Hepatocyte (in vitro differentiated cells): ENCODE measurements at regions not wholly inside any gene's neighbourhood (a gene's known extent, or its start where the extent isn't known, plus 50 kb on each side); places are given as distances from the start of the nearest gene placed in this dataset.

Experiments used
- EZH2 ChIP-seq: fragments of 200-600 bp; sonication (generic); IDR thresholded peaks from 2 replicates; pipeline ENCODE4 v1.6.1; 2016; ENCODE audit warnings: antibody characterized with exemption, mild to moderate bottlenecking, borderline replicate concordance
- TF ChIP-seq, protein P1 (sequence below): fragments of 200-600 bp; sonication (generic); IDR thresholded peaks from 2 replicates; pipeline ENCODE4 v1.5.1; 2016; ENCODE audit warnings: antibody characterized with exemption, mild to moderate bottlenecking; ENCODE audit not compliant: poor library complexity

DNA sequence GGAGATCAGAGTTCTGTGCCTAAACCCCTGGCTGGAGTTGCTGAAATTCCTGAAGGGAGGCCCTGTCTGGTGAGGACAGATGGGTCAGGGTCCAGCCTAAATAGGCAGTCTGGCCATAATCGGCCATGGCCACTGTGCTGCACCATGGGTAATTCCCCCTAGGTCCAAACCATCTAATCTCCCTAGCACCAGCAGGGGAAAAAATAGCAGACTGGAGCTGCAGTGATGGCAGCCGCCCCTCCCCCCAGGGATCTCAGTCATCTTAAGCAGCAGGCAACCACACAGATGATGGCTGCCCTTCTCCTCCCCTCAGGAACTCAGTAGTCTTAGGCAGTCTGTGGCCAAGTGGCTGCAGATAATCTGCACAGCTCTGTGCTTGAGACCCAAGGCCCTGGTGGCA, 68.4 kb upstream of the CD96 start:
- TF ChIP-seq, protein P1, sequence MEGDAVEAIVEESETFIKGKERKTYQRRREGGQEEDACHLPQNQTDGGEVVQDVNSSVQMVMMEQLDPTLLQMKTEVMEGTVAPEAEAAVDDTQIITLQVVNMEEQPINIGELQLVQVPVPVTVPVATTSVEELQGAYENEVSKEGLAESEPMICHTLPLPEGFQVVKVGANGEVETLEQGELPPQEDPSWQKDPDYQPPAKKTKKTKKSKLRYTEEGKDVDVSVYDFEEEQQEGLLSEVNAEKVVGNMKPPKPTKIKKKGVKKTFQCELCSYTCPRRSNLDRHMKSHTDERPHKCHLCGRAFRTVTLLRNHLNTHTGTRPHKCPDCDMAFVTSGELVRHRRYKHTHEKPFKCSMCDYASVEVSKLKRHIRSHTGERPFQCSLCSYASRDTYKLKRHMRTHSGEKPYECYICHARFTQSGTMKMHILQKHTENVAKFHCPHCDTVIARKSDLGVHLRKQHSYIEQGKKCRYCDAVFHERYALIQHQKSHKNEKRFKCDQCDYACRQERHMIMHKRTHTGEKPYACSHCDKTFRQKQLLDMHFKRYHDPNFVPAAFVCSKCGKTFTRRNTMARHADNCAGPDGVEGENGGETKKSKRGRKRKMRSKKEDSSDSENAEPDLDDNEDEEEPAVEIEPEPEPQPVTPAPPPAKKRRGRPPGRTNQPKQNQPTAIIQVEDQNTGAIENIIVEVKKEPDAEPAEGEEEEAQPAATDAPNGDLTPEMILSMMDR: no peak
- no peak for TF ChIP-seq EZH2
